GM23248 (cell line): ENCODE measurements at regions not wholly inside any gene's neighbourhood (a gene's known extent, or its start where the extent isn't known, plus 50 kb on each side); places are given as distances from the start of the nearest gene placed in this dataset.

Experiments
- DNase-seq: peaks from one replicate; pipeline ENCODE4 v3.0.0-alpha.2; 2015
- H2AFZ ChIP-seq: fragments of 200-600 bp; sonication (generic); 2 replicates; pipeline ENCODE4 v1.6.1; 2016; ENCODE audit warnings: antibody characterized with exemption
- H3F3A ChIP-seq: fragments of 200-600 bp; sonication (generic); 2 replicates; pipeline ENCODE4 v1.6.1; 2016; ENCODE audit warnings: mild to moderate bottlenecking, antibody characterized with exemption, mixed run types; ENCODE audit not compliant: insufficient read depth
- H3K27ac ChIP-seq: fragments of 200-600 bp; sonication (generic); 2 replicates; pipeline ENCODE4 v1.5.1; 2016; ENCODE audit warnings: mild to moderate bottlenecking
- H3K27me3 ChIP-seq: fragments of 200-600 bp; sonication (generic); replicated peaks from 2 replicates; pipeline ENCODE4 v1.6.1; 2016; ENCODE audit warnings: mild to moderate bottlenecking; ENCODE audit not compliant: insufficient read depth
- H3K36me3 ChIP-seq: fragments of 200-600 bp; sonication (generic); 2 replicates; pipeline ENCODE4 v1.6.1; 2016; ENCODE audit warnings: low read depth, mild to moderate bottlenecking
- H3K4me1 ChIP-seq: fragments of 200-600 bp; sonication (generic); 2 replicates; pipeline ENCODE4 v1.6.1; 2016; ENCODE audit warnings: mild to moderate bottlenecking; ENCODE audit not compliant: insufficient read depth
- H3K4me2 ChIP-seq: fragments of 200-600 bp; sonication (generic); one replicate; pipeline ENCODE4 v1.6.1; 2016; ENCODE audit warnings: mild to moderate bottlenecking; ENCODE audit not compliant: unreplicated experiment
- H3K4me3 ChIP-seq: fragments of 200-600 bp; sonication (generic); 2 replicates; pipeline ENCODE4 v1.5.1; 2016; ENCODE audit warnings: mild to moderate bottlenecking
- H3K79me2 ChIP-seq: fragments of 200-600 bp; sonication (generic); 2 replicates; pipeline ENCODE4 v1.6.1; 2016; ENCODE audit warnings: mild to moderate bottlenecking; ENCODE audit not compliant: insufficient read depth
- H3K9ac ChIP-seq: fragments of 200-600 bp; sonication (generic); 2 replicates; pipeline ENCODE4 v1.6.1; 2016; ENCODE audit warnings: mild to moderate bottlenecking
- H3K9me2 ChIP-seq: fragments of 200-600 bp; sonication (generic); 2 replicates; pipeline ENCODE4 v1.6.1; 2016; ENCODE audit warnings: mixed run types, mild to moderate bottlenecking, moderate library complexity; ENCODE audit not compliant: insufficient read depth
- H3K9me3 ChIP-seq: fragments of 200-600 bp; sonication (generic); one replicate; pipeline ENCODE4 v1.6.1; 2017; ENCODE audit warnings: low read depth
- H4K20me1 ChIP-seq: fragments of 200-600 bp; sonication (generic); 2 replicates; pipeline ENCODE4 v1.6.0; 2016; ENCODE audit not compliant: insufficient read depth
- EZH2 ChIP-seq: fragments of 200-600 bp; sonication (generic); IDR thresholded peaks from 2 replicates; pipeline ENCODE4 v1.6.1; 2018; ENCODE audit warnings: antibody characterized with exemption, mild to moderate bottlenecking; ENCODE audit not compliant: insufficient read depth, poor library complexity, severe bottlenecking
- EZH2phosphoT487 ChIP-seq: fragments of 200-600 bp; sonication (generic); IDR thresholded peaks from 2 replicates; pipeline ENCODE4 v1.6.1; 2018; ENCODE audit warnings: antibody characterized with exemption, moderate library complexity, mild to moderate bottlenecking, low read depth; ENCODE audit not compliant: insufficient read depth
- WGBS, 2 experiments: methylation state at CpG; one replicate each; pipeline ENCODE4 v1.1.6; 2015 to 2017; ENCODE audit warnings: low lambda C conversion rate in 2 of 2, low coverage in 1 of 2; ENCODE audit errors: missing lambda C conversion rate in 2 of 2; 5-methylcytosine and 5-hydroxymethylcytosine counted together
- in situ Hi-C: fragments of 300-500 bp; cut with MboI; formaldehyde crosslinking; loops from 2 replicates; pipeline ENCODE4 v1.15.0; 2020

- H3F3A ChIP-seq: no peaks in the 10 kb centered on the region
- H3K9ac ChIP-seq: no peak overlapping the region
- H3K4me3 ChIP-seq: no peak overlapping the region
- H4K20me1 ChIP-seq: no peaks in the 10 kb centered on the region
- H3K9me2 ChIP-seq: no peaks in the 10 kb centered on the region
- no peak overlapping the region for H3K4me2 ChIP-seq
- H3K9me3 ChIP-seq: no peaks in the 10 kb centered on the region
- H3K36me3 ChIP-seq: no peaks in the 10 kb centered on the region
- DNase-seq: no peak
- no peaks in the 10 kb centered on the region for H3K79me2 ChIP-seq
- 4 to 8% methylated on average over 3 of the region's 3 CpGs for WGBS, 2 experiments
- H3K27ac ChIP-seq: no peak overlapping the region
- no peak overlapping the region for H2AFZ ChIP-seq
- no peaks in the 10 kb centered on the region for H3K27me3 ChIP-seq
- in situ Hi-C loops: no loop called here
- H3K4me1 ChIP-seq: no peaks in the 10 kb centered on the region
- TF ChIP-seq EZH2phosphoT487 (no peak), EZH2 (no peak)
These were observed 959.0 kb upstream of the SLC39A10 start for GRCh38 chr2:194698012-194698411.

- no peaks in the 10 kb centered on the region for H3K4me1 ChIP-seq
- H3K79me2 ChIP-seq: no peaks in the 10 kb centered on the region
- H2AFZ ChIP-seq: no peak overlapping the region
- TF ChIP-seq EZH2phosphoT487: no peak
- TF ChIP-seq EZH2: no peak
- no peaks in the 10 kb centered on the region for H3K36me3 ChIP-seq
- H3K9me3 ChIP-seq: no peaks in the 10 kb centered on the region
- no peaks in the 10 kb centered on the region for H3F3A ChIP-seq
- H3K9me2 ChIP-seq: no peaks in the 10 kb centered on the region
- H3K4me3 ChIP-seq: no peak overlapping the region
- H3K4me2 ChIP-seq: no peak overlapping the region
- no peaks in the 10 kb centered on the region for H4K20me1 ChIP-seq
- H3K27ac ChIP-seq: no peak overlapping the region
- no peaks in the 10 kb centered on the region for H3K27me3 ChIP-seq
- no peak overlapping the region for H3K9ac ChIP-seq
- in situ Hi-C loops: no loop called here
- DNase-seq: no peak
These were observed 959.6 kb upstream of the SLC39A10 start for GRCh38 chr2:194697439-194697838.

- Histone ChIP-seq H3K27ac (no peak overlapping the region), H3K4me1 (no peaks in the 10 kb centered on the region), H3K9me2 (no peaks in the 10 kb centered on the region), H3F3A (no peaks in the 10 kb centered on the region), H2AFZ (no peak overlapping the region), H3K79me2 (no peaks in the 10 kb centered on the region), H3K4me3 (no peak overlapping the region), H3K36me3 (no peaks in the 10 kb centered on the region), H3K27me3 (no peaks in the 10 kb centered on the region), H3K9me3 (no peaks in the 10 kb centered on the region), H4K20me1 (no peaks in the 10 kb centered on the region), H3K9ac (no peak overlapping the region), H3K4me2 (no peak overlapping the region)
- TF ChIP-seq EZH2phosphoT487 (no peak), EZH2 (no peak)
- DNase-seq: no peak
- in situ Hi-C loops: no loop called here
These were observed 960.3 kb upstream of the SLC39A10 start for GRCh38 chr2:194696690-194697089.

- Histone ChIP-seq H3K27me3 (no peaks in the 10 kb centered on the region), H3K9me3 (peaks cover 2% of the 10 kb centered on the region), H3K9me2 (no peaks in the 10 kb centered on the region), H3K36me3 (no peaks in the 10 kb centered on the region), H3K27ac (no peak overlapping the region), H3K9ac (no peak overlapping the region), H3F3A (no peaks in the 10 kb centered on the region), H3K79me2 (no peaks in the 10 kb centered on the region), H3K4me3 (no peak overlapping the region), H4K20me1 (no peaks in the 10 kb centered on the region), H3K4me1 (no peaks in the 10 kb centered on the region), H2AFZ (no peak overlapping the region), H3K4me2 (no peak overlapping the region)
- in situ Hi-C loops: no loop called here
- no peak for DNase-seq
- TF ChIP-seq EZH2phosphoT487 (no peak), EZH2 (no peak)
- 23% methylated on average over 3 of the region's 3 CpGs for WGBS, 2 experiments
These were observed 970.5 kb upstream of the SLC39A10 start for GRCh38 chr2:194686569-194686968.

- Histone ChIP-seq H3K27me3 (no peaks in the 10 kb centered on the region), H3K9ac (no peak overlapping the region), H3K27ac (no peak overlapping the region), H3K36me3 (no peaks in the 10 kb centered on the region), H3K79me2 (no peaks in the 10 kb centered on the region), H3K4me1 (no peaks in the 10 kb centered on the region), H3F3A (no peaks in the 10 kb centered on the region), H3K9me3 (no peaks in the 10 kb centered on the region), H3K4me2 (no peak overlapping the region), H4K20me1 (no peaks in the 10 kb centered on the region), H3K4me3 (no peak overlapping the region), H2AFZ (no peak overlapping the region), H3K9me2 (no peaks in the 10 kb centered on the region)
- in situ Hi-C loops: no loop called here
- no peak for DNase-seq
- no peak for TF ChIP-seq EZH2phosphoT487
- TF ChIP-seq EZH2: no peak
- WGBS, 2 experiments: 0 to 7% methylated on average over 1 of the region's 1 CpG
These were observed 983.0 kb upstream of the SLC39A10 start for GRCh38 chr2:194674043-194674442.
